Esophagus squamous epithelium (tissue), 5 donors: ENCODE measurements at regions not wholly inside any gene's neighbourhood (a gene's known extent, or its start where the extent isn't known, plus 50 kb on each side); places are given as distances from the start of the nearest gene placed in this dataset.

ENCODE experiments used
- DNase-seq: peaks from one replicate; lab custom pipeline; 2025; lab: John Stamatoyannopoulos, UW
- H3K27ac ChIP-seq, 4 donors: fragments of 200-600 bp; sonication (generic); one replicate each; pipeline ENCODE4 v1.5.1; 2016 to 2019; ENCODE audit warnings: mild to moderate bottlenecking in 1 of 4
- H3K27me3 ChIP-seq, 4 donors: fragments of 200-600 bp; sonication (generic); 1 replicate in 3 of 4; 2 replicates in 1 of 4; pipeline versions ENCODE4 v1.5.1 to v1.6.0; 2017 to 2021; ENCODE audit warnings: antibody characterized with exemption in 1 of 4
- H3K36me3 ChIP-seq, 3 donors: fragments of 200-600 bp; sonication (generic); one replicate each; pipeline ENCODE4 v1.5.1; 2016 to 2019
- H3K4me1 ChIP-seq, 3 donors: fragments of 200-600 bp; sonication (generic); one replicate each; pipeline ENCODE4 v1.5.1; 2017 to 2019
- H3K4me3 ChIP-seq, 4 donors: fragments of 200-600 bp; sonication (generic); 1 replicate in 3 of 4; 2 replicates in 1 of 4; pipeline ENCODE4 v1.5.1; 2016 to 2019; ENCODE audit warnings: mild to moderate bottlenecking in 2 of 4, moderate library complexity in 1 of 4
- H3K9me3 ChIP-seq, 3 donors: fragments of 200-600 bp; sonication (generic); one replicate each; pipeline ENCODE4 v1.5.1; 2016 to 2019
- CTCF ChIP-seq, 6 experiments: fragments of 450-650 bp in 4 of 6; fragments of 200-600 bp in 2 of 6; sonication (generic) in 2 of 6; IDR thresholded peaks; one replicate each; pipeline ENCODE4 v1.5.1; 2016 to 2019; ENCODE audit warnings: antibody characterized with exemption in 6 of 6, mild to moderate bottlenecking in 4 of 6, moderate library complexity in 4 of 6
- POLR2A ChIP-seq, 4 donors: fragments of 450-650 bp; IDR thresholded peaks; one replicate each; pipeline ENCODE4 v1.6.1; 2017; ENCODE audit warnings: antibody characterized with exemption in 4 of 4, mild to moderate bottlenecking in 4 of 4, moderate library complexity in 3 of 4
- WGBS, 2 donors: methylation state at CpG; one replicate each; pipeline ENCODE4 v1.1.5; 2018; 5-methylcytosine and 5-hydroxymethylcytosine counted together
- intact Hi-C: fragments of 100-400 bp; cut with DNase I; formaldehyde crosslinking; loops from one replicate; pipeline ENCODE4 v1.15.0; 2022
- donor health status: DM: yes; HTN: yes; CAD: no.

DNA sequence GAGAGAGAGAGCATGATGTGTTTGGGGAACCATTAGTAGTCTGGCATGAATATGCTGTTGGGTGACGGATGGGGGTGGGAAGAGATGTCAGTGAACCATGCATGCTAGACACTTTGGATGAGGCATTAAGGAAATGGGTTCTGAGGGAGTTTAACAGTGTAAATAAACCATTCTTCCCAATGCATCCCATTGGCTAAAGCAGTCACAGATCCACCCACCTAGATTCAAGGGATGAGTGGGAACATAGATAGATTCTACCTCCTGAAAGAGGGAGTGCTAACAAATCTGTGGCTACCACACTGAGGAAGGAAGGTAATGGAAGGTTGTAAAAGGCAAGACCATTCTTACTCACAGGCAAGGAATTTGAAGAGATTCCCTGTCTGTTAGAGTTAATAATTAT lies 129.8 kb upstream of the CACNA1E start:
- H3K36me3 ChIP-seq = no peaks in the 10 kb centered on the region
- intact Hi-C loops = no loop called here
- TF ChIP-seq CTCF (IDR thresholded peaks at IDR 0.05) (no peak), POLR2A (IDR thresholded peaks at IDR 0.05) (no peak)
- WGBS, 2 donors = 50 to 58% methylated on average over 1 of the region's 1 CpG
- H3K9me3 ChIP-seq = no peaks in the 10 kb centered on the region
- H3K4me1 ChIP-seq = no peaks in the 10 kb centered on the region
- no peak for DNase-seq
- H3K27me3 ChIP-seq = no peaks in the 10 kb centered on the region
- no peak overlapping the region for H3K27ac ChIP-seq
- H3K4me3 ChIP-seq = no peak overlapping the region

GRCh38 chr1:181354865-181355264 lies 128.5 kb upstream of the CACNA1E start:
- no peak overlapping the region for H3K4me3 ChIP-seq
- intact Hi-C loops = no loop called here
- no peaks in the 10 kb centered on the region for H3K27me3 ChIP-seq
- TF ChIP-seq CTCF (IDR thresholded peaks at IDR 0.05) (no peak), POLR2A (IDR thresholded peaks at IDR 0.05) (no peak)
- no peak overlapping the region for H3K27ac ChIP-seq
- H3K4me1 ChIP-seq = no peaks in the 10 kb centered on the region
- WGBS, 2 donors = 63% methylated on average over 3 of the region's 3 CpGs; no CpG with 5 or more reads in 1 of the 2 donors
- H3K9me3 ChIP-seq = no peaks in the 10 kb centered on the region
- no peak for DNase-seq
- no peaks in the 10 kb centered on the region for H3K36me3 ChIP-seq

GRCh38 chr1:181356505-181357340 lies 126.6 kb upstream of the CACNA1E start:
- H3K4me1 ChIP-seq = no peaks in the 10 kb centered on the region
- H3K4me3 ChIP-seq = no peak overlapping the region
- 47 to 63% methylated on average over 8 to 10 of the region's 11 CpGs for WGBS, 2 donors
- intact Hi-C loops = no loop called here
- TF ChIP-seq CTCF (IDR thresholded peaks at IDR 0.05) (no peak), POLR2A (IDR thresholded peaks at IDR 0.05) (no peak)
- H3K36me3 ChIP-seq = no peaks in the 10 kb centered on the region
- H3K27me3 ChIP-seq = no peaks in the 10 kb centered on the region
- no peaks in the 10 kb centered on the region for H3K9me3 ChIP-seq
- no peak for DNase-seq
- H3K27ac ChIP-seq = no peak overlapping the region

DNA sequence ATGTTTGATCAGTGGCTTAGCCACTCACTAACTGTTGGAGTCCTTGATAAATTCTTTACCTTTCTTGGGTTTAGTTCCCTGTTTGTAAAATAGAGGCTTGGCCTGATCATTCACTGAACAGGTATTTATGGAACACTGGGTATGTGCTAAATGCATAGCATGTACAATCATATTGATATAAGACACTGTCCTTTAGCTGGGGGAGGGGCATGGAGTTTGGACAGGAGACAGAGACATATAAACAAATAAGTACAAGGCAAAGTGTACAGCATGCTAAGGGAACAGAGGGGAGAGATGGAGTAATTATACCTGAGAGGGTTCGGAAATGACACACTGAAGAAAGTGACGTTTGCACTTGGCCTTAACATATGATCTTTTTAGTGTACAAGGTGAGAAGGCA lies 124.3 kb upstream of the CACNA1E start:
- Histone ChIP-seq H3K4me3 (no peak overlapping the region), H3K27ac (no peak overlapping the region), H3K27me3 (no peaks in the 10 kb centered on the region), H3K9me3 (no peaks in the 10 kb centered on the region), H3K4me1 (no peaks in the 10 kb centered on the region), H3K36me3 (no peaks in the 10 kb centered on the region)
- no peak for DNase-seq
- TF ChIP-seq POLR2A (IDR thresholded peaks at IDR 0.05) (no peak), CTCF (IDR thresholded peaks at IDR 0.05) (no peak)
- 75 to 81% methylated on average over 2 of the region's 2 CpGs for WGBS, 2 donors
- intact Hi-C loops = no loop called here

- H3K4me1 ChIP-seq = no peaks in the 10 kb centered on the region
- intact Hi-C loops = no loop called here
- 92 to 94% methylated on average over 3 of the region's 3 CpGs for WGBS, 2 donors
- TF ChIP-seq CTCF (IDR thresholded peaks at IDR 0.05) (no peak), POLR2A (IDR thresholded peaks at IDR 0.05) (no peak)
- no peaks in the 10 kb centered on the region for H3K27me3 ChIP-seq
- DNase-seq = no peak
- no peaks in the 10 kb centered on the region for H3K9me3 ChIP-seq
- H3K36me3 ChIP-seq = no peaks in the 10 kb centered on the region
- no peak overlapping the region for H3K4me3 ChIP-seq
- H3K27ac ChIP-seq = no peak overlapping the region
Measured at GRCh38 chr1:181364801-181365200, 118.5 kb upstream of the CACNA1E start.
